Psoas muscle (tissue), 7 donors: ENCODE measurements at regions not wholly inside any gene's neighbourhood (a gene's known extent, or its start where the extent isn't known, plus 50 kb on each side); places are given as distances from the start of the nearest gene placed in this dataset.

ENCODE experiments used
- ATAC-seq, 4 donors: fragments of 200-7000 bp; cut with Tn5 transposase; one replicate each; pipeline ENCODE4 v1.9.1; 2020; ENCODE audit warnings: moderate library complexity in 3 of 4, mild to moderate bottlenecking in 2 of 4
- DNase-seq, 2 donors: peaks; one replicate each; pipeline ENCODE4 v3.0.0-alpha.2; 2020
- H3K27ac ChIP-seq: fragments of 200-600 bp; one replicate; pipeline ENCODE4 v1.8.0; 2022
- H3K27me3 ChIP-seq, 3 donors: fragments of 200-600 bp in 1 of 3; one replicate each; pipeline versions ENCODE4 v1.6.1 to v1.8.0; 2013 to 2022; ENCODE audit warnings: low read length in 2 of 3, mild to moderate bottlenecking in 2 of 3, moderate library complexity in 1 of 3; ENCODE audit not compliant: insufficient read depth in 3 of 3
- H3K36me3 ChIP-seq, 2 donors: fragments of 200-600 bp in 1 of 2; one replicate each; pipeline versions ENCODE4 v1.6.1 to v1.8.0; 2013 to 2022; ENCODE audit warnings: low read depth in 1 of 2, mild to moderate bottlenecking in 1 of 2, moderate library complexity in 1 of 2; ENCODE audit not compliant: insufficient read depth in 1 of 2
- H3K4me1 ChIP-seq: fragments of 200-600 bp; one replicate; pipeline ENCODE4 v1.8.0; 2022
- H3K4me3 ChIP-seq: fragments of 200-600 bp; one replicate; pipeline ENCODE4 v1.8.0; 2022; ENCODE audit warnings: mild to moderate bottlenecking
- H3K9me3 ChIP-seq: fragments of 200-600 bp; one replicate; pipeline ENCODE4 v1.8.0; 2022
- WGBS, 3 donors: extraction: QIAGEN DNeasy Blood & Tissue Kit; methylation state at CpG; one replicate each; pipeline versions ENCODE4 v1.1.6 to v1.1.7; 2013; 5-methylcytosine and 5-hydroxymethylcytosine counted together
- intact Hi-C, 2 donors: fragments of 100-400 bp; cut with DNase I; formaldehyde crosslinking; loops; one replicate each; pipeline versions ENCODE4 v1.11.0 to v1.14.2; 2022
- TF ChIP-seq, protein P1 (sequence below): fragments of 200-600 bp; IDR thresholded peaks from one replicate; pipeline ENCODE4 v1.8.0; 2022; ENCODE audit warnings: antibody characterized with exemption
- donor health status: healthy with polysubstance abuse.
- donor health status: DM: no; HTN: no; CAD: no; lungs with moderate emphysema.
- donor health status: Bipolar disorder and iron deficiency.
- donor health status: healthy.
- donor health status: DM: yes; HTN: yes; CAD: no.
- donor health status: DM: no; HTN: no; CAD: no.
- donor health status: DM: yes; HTN: yes; CAD: no.

GRCh38 chr2:234678711-234679110 lies 181.8 kb upstream of the ARL4C start:
- 28 to 34% (median 32%) methylated on average over 2 of the region's 2 CpGs for WGBS, 3 donors
- Histone ChIP-seq H3K36me3 (no peaks in the 10 kb centered on the region), H3K27me3 (peaks cover 0 to 3% (median 0%) of the 10 kb centered on the region in 3 donors), H3K4me3 (no peak overlapping the region), H3K27ac (no peak overlapping the region), H3K9me3 (no peaks in the 10 kb centered on the region), H3K4me1 (no peaks in the 10 kb centered on the region)
- ATAC-seq (peak in 1 of 4 donors; percentile 35), DNase-seq (no peak)
- TF ChIP-seq, protein P1, sequence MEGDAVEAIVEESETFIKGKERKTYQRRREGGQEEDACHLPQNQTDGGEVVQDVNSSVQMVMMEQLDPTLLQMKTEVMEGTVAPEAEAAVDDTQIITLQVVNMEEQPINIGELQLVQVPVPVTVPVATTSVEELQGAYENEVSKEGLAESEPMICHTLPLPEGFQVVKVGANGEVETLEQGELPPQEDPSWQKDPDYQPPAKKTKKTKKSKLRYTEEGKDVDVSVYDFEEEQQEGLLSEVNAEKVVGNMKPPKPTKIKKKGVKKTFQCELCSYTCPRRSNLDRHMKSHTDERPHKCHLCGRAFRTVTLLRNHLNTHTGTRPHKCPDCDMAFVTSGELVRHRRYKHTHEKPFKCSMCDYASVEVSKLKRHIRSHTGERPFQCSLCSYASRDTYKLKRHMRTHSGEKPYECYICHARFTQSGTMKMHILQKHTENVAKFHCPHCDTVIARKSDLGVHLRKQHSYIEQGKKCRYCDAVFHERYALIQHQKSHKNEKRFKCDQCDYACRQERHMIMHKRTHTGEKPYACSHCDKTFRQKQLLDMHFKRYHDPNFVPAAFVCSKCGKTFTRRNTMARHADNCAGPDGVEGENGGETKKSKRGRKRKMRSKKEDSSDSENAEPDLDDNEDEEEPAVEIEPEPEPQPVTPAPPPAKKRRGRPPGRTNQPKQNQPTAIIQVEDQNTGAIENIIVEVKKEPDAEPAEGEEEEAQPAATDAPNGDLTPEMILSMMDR, result no peak
- intact Hi-C loops, result no loop called here

DNA sequence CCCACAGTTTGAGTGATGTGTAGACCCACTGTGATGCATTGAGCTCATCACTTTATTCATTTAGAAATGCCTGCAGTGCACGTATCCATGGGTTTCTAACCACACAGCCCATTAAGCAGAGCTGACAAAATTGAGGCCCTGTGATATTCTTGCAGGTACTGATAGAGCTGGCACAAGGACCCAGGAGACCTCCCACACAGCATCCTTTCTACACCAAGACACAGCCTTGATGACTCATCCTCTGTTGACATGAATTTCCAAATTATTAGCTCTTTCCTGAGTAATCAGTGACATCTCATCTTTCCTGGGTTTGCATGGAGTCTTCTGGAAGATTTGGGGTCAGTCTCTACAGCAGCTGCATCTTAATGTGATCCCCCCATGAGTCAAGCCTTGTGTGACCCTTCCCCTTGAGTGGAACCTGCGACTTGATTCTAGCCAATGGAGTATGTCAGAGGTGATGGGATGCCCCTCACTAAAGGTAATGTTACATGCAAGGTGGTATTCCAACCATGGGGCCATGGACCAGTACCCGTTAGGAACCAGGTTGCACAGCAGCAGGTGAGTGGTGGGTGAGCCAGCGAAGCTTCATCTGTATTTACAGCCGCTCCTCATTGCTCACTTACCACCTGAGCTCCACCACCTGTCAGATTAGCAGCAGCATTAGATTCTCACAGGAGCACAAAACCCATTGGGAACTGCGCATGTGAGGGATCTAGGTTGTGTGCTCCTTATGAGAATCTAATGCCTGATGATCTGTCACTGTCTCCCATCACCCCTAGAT lies 181.1 kb upstream of the ARL4C start:
- Histone ChIP-seq H3K9me3 (no peaks in the 10 kb centered on the region), H3K4me1 (no peaks in the 10 kb centered on the region), H3K36me3 (no peaks in the 10 kb centered on the region), H3K27me3 (peaks cover 0 to 3% (median 0%) of the 10 kb centered on the region in 3 donors), H3K4me3 (no peak overlapping the region), H3K27ac (no peak overlapping the region)
- intact Hi-C loops, result no loop called here
- ATAC-seq (no peak), DNase-seq (no peak)
- TF ChIP-seq, protein P1, result no peak
- WGBS, 3 donors, result 83 to 88% (median 87%) methylated on average over 6 of the region's 6 CpGs

DNA sequence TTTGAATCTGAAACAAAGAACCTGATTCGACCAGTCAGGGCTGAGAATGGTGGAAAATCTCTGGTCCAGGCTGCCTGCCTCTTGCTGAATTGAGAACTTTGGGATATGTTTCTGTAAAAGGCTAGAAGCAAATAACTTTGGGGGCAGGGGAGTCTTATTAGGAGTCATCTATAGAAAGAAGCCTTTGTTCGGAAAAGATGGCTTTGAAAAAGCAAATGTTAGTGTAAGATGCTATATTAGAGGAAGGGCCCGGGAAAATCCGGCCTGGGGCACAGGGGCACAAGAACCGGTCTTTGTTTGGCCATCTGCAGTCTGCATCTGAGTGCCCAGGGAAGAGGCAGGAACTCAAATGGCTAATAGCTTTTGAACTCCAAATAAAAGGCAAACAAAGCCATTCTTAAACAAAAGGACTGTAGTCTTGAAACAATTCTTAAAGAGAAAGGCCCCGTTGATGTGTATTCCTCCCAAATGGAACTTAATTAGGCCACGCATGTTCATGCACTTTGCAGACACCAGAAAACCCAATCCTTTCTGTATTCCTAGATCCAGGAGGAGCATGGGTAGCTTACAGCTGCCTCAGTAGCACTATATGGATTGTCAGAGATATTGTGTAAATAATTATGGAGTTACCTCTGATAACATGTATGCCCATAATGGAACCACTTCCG lies 180.0 kb upstream of the ARL4C start:
- Histone ChIP-seq H3K4me3 (no peak overlapping the region), H3K4me1 (no peaks in the 10 kb centered on the region), H3K9me3 (no peaks in the 10 kb centered on the region), H3K27ac (no peak overlapping the region), H3K36me3 (no peaks in the 10 kb centered on the region), H3K27me3 (peaks cover 0 to 3% (median 0%) of the 10 kb centered on the region in 3 donors)
- DNase-seq (no peak), ATAC-seq (no peak)
- TF ChIP-seq, protein P1, result no peak
- 78 to 83% (median 80%) methylated on average over 8 of the region's 8 CpGs for WGBS, 3 donors
- intact Hi-C loops, result no loop called here

DNA sequence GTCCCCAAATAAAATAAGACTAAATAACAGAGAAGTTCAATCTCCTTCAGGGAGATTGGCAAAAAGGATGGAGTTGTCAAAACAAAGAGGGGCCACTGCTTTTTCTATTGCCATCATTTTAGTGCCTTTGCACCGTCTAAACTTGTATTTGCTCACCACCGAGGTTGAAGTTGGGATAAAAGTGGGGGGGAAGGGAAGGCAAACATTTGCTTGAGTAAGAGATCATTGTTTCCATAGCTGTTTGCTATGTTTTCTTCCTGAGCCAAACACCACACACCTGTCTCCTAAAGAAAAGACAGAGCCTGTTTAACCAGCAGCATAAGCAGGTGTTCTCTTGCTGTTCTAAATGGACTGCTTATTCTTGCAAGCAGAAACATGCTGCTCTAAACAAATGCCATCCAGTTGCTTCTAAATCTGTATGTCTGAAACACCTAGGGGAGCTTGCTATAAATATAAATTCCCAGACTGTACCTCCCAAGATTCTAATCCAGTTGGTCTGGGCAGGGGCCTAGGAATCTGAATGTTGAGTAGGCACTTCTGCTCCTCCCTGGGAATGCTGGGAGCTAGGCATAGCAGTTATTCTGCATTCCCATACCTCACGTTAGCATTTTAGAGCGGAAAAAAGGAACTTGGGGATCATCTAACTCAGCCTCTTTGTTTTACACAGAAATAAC lies 179.4 kb upstream of the ARL4C start:
- H3K27ac ChIP-seq, result no peak overlapping the region
- H3K9me3 ChIP-seq, result no peaks in the 10 kb centered on the region
- peaks cover 0 to 2% (median 0%) of the 10 kb centered on the region in 3 donors for H3K27me3 ChIP-seq
- TF ChIP-seq, protein P1, result no peak
- WGBS, 3 donors, result 70 to 71% (median 70%) methylated on average over 4 of the region's 4 CpGs
- ATAC-seq (no peak), DNase-seq (no peak)
- intact Hi-C loops, result no loop called here
- H3K36me3 ChIP-seq, result no peaks in the 10 kb centered on the region
- no peak overlapping the region for H3K4me3 ChIP-seq
- no peaks in the 10 kb centered on the region for H3K4me1 ChIP-seq
